SK-N-DZ (cell line): ENCODE measurements at regions not wholly inside any gene's neighbourhood (a gene's known extent, or its start where the extent isn't known, plus 50 kb on each side); places are given as distances from the start of the nearest gene placed in this dataset.

Source experiments
- DNase-seq: peaks from one replicate; pipeline ENCODE4 v3.0.0-alpha.2; 2015; ENCODE audit warnings: low spot score

DNA sequence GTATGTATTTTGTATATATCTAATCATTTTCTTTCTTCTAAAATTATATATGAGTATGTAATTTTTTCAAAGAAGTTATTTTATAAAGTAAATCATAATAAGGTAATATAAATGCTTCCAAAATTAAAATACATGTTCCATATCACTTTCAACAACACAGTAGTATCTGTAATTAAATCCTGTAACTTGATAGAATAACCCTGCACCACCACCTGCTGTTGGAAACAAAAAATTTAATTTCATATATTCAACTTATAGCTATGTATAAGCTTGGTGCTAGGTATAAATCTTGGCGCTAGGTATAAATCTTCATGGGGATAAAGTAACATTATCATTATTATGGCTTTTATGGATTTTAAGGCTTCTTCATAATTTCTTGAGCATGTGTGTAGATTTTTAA lies 149.7 kb upstream of the DCN start:
- DNase-seq: peak; percentile 34

DNA sequence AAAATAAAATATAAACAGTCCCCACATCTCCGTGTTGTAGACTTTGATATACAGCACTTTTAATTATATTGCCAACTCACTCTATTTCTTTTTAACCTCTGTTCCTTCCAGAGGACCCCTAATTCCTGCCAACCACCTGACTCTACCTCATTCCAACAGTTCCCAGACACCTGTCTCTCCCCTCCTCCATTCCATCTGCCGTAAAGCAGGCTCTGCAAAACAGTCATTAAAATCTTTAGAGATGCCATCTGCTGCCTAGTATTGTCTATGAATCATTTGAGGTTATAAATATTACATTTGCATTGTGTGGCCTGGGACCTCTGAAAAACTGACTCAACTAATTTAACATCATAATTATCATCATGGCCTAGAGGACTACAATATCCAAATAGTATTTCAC lies 148.8 kb upstream of the DCN start:
- DNase-seq: no peak

DNA sequence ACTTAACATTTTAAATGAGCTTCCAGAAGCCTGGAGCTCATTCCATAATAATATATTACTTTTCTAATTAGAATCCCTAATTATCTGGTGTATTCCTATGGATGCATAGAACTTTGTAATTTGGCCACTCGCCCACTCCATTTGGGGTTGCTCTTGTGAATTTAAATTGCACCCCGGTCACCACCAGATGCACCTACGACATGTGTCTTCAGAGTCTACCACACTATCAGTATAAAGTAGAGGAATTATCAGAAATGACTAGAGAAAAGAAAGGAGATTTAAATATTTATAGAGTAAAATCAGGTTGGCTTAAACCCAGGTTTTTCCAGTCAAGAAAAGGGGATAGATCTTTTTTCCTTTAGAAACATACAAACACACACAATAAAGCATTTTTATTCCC lies 145.8 kb upstream of the DCN start:
- no peak for DNase-seq

DNA sequence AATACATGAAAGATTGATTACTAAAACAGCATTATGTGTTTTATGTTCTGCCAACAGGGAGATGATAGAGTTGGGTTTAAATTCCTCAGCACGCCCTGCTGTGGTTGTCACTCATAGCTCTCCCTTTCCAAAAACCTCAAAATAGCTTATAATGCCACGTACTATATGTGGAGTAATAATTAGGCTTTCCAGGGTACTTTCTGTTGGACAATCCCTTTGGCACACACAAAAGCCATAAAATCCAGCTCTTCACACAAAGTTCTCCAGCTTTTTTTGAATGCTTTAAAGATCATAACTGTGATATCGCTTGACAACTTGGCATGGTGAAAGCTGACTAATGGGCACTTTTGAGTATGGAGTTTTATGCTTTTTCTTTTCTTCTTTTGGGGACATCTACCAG lies 145.3 kb upstream of the DCN start:
- no peak for DNase-seq

DNA sequence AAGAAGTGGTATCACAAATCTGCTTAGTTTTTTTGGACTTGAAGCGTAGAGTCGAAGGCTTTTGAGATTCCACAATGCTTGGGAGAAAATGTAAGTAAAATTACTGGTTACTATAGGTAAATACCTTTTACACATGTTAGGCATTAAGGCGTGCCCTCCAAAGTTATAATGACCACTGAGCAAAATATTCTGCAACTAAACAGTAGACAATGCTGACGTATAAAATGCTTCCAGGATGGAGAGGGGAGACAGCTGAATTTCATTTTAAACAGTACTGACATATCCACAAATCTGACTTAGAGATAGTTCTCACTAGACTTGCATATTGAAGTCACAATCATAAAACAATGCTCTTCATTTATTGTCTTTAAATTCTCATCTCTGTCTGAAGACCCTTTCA lies 144.5 kb upstream of the DCN start:
- DNase-seq: no peak

DNA sequence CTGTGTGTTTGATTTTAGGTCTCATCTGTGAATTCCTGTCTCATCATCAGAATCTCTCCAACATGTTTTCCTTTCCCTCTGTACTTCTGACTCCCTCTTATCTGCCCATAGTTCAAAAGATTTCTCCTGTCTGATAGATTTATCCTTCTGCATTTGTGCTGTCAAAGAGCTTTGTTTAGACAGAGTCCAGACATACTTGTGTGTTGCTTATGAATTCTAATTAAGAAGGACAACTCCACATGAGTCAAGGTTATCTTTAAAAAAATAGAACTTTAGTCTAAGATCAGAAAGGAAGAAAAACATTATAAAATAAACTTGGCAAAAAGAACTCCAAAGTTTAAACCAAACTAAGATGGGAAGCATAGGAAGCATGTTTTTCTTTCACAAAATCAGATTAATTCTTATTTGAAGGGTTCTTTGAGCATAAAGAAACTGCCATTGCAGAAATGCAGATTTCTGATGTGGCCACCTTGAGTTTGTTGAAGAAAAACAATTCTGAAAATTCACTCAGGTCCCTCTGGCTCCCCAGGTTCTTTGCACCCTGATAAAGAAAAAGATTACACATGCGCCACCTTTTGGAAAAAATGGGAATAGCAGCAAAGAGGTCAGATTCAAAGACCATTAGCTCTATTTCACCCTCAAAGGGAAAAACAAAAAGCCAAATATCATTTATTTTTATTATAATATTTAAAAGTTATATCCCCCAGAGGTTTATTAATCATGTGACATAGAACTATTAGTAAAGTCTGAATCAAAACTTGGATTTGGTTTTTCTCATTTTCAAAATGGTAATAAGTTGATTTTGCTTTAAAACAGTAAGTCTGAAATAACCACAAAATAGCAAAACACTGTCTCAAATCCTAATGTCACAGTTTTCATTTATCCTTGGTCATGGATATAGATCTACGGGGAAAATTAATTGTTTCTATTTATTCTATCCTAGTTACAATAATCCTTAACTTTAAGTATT lies 143.7 kb upstream of the DCN start:
- DNase-seq: peak; percentile 80

DNA sequence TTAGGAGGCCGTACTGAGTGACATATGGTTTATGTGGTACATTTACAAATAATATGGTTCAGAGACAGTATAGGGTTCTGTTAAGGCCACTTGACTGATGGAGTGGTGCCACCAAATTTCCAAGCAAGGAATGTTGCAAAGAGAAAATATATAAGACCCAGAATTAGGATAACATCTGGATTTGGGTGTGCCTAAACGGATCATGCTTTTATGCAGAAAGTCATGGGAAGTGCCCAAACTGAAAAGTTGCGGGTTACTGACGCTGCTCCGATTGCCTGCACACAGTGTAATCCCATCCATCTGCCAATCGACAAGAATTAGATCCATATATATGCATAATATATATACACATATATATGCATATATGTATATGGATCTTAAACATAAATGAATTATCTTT lies 138.4 kb upstream of the DCN start:
- DNase-seq: no peak

DNA sequence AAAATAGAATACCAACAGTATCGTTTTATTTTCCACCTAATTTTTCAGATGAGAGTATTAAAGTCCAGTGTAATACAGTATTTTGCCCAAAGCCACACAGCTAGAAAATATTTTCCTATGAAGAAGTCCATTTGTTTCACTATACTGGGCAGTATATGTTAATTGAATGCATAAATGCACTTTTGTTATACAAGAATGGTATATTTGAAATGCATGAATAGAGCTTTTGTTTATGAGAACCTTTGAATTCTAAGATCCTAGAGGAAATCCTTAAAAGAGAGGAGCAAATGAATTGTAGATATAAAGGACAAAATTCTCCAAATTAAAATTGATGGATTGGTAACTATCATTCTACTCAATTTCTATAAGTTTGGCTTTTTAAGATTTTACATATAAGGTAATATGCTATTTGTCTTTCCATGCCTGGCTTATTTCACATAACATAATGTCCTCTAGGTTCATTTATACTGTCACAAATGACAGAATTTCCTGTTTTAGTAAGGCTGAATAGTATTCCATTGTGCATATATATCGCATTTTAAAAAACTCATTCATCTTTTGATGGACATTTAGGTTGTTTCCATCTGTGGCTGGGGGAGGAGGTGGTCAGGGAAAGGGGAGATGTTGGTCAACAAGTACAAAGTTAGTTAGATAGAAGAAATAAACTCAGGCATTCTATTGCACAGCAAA lies 136.6 kb upstream of the DCN start:
- no peak for DNase-seq

DNA sequence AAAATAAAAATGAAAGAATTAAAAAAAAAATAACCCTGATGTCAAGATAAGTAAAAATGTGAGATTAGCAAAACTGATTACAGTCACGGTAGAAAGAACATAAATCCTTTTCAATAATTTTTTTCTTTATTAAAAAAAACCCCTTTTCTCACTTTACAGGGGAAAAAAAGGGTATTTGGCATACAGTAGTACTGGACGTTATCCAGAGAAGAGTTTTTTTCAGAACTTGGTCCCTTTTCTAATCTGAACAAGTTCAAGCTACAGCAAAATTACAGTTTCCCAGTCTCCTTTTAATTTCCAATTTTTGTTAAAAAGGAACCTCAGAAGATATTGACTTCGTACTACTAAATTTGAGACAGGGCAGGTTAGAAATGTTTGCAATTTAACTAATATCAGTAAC lies 134.7 kb upstream of the DCN start:
- no peak for DNase-seq

DNA sequence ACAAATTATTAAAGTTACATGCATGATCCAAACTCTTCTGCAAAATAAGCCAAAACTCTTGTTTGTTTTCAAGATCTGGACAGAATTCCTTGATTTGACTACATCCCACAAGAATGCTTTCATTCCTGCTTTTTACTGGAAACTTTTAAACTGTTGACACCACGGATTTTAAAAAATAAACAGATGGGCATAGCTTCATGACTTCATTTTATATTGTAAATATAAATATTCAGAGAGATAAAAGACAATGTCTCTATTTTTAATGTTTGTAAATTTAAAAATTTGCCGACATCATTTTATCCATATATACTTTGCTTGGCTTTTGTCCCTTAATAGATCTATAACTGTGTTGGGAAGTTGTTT lies 134.3 kb upstream of the DCN start:
- DNase-seq: no peak

DNA sequence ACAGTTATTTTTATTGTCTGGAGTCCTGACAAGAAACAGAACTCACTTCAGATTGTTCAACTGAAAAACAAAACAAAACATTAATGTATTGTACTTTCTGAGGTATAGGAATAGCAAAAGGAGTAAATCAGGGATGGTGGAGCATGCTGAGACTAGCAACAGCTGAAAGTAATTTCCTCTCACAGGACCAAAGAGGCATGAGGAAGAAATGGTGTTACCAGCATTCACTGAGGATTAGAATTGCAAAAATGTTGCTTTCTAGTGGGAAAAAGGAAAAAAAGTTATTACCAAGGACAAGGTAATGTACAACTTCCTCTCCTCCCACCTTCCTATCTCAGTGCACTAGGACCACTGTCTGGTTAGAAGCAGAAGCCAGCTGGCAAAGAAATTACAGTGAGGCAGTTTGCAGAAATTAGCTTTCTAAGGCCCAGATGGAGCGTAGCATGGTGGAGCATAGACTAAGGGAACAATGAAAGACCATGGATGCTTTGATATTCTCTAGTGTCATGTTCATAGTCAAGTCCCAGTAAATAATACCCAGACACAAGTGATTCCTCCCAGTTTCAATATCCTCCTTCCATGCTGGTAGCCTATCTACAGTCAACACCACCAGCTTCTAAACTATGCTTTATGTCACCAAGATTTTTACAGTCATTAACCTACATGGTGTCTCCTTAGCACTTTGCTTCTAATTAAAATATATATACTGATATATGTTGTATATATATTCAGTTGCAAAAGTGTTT lies 133.7 kb upstream of the DCN start:
- no peak for DNase-seq

DNA sequence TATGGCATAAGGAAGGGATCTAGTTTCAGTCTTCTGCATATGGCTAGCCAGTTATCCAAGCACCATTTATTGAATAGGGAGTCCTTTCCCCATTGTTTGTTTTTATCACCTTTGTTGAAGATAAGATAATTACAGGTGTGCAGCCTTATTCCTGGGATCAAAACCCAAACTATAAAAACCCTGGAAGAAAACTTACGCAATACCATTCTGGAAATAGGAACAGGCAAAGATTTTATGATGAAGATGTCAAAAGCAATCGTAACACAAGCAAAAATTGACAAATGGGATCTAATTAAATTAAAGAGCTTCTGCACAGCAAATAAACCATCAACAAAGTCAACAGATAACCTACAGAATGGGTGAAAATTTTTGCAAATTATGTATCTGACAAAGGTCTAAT lies 128.5 kb upstream of the DCN start:
- DNase-seq: no peak

DNA sequence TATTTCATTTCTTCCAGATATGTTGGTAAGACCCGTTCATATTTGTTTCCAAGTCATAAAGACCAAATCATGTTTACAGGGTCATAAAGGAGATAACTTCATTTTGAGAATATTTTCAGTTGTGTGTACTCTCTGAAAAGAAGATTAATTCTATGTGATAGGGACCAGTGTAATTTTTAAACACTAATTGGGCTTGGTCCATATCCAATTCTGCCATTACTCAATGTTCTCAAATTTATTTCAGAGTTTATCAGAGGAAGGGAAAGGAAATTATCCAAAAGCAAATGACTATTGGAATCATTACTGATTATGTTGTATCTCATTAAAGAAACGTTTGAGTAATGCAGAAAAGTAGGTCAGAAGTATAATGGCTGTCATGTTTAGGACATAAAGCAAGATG lies 126.8 kb upstream of the DCN start:
- DNase-seq: no peak

DNA sequence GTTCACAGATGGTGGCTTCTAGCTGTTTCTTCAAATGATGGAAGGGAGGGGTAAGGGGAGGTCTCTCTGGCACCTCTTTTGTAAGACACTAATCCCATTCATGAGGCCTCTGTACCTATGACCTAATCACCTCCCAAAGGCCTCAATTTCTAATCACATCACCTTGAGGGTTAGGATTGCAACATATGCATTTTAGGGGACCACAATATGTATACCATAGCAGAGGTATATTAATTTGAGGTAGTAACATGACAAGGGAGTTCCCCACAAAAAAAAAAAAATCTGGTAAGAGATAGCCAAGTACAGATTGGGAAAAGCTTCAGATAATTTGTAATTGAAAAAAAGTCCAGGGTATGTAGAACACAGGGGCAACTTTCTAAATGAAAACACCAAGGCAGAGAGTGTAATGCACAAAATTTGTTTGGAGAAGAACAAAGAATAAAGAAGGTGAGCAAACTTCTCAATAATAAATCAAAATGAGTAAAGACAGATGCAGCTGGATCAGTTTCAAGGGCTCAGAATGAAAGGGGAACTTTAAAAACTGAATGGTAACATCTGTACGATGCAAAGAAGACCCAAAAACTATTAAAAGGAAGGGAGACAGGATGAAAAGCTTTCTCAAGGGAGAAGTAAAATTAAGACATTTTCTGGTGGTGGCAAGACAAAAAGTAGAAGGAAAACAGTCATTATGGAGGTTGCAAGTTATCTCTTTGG lies 125.5 kb upstream of the DCN start:
- DNase-seq: no peak

DNA sequence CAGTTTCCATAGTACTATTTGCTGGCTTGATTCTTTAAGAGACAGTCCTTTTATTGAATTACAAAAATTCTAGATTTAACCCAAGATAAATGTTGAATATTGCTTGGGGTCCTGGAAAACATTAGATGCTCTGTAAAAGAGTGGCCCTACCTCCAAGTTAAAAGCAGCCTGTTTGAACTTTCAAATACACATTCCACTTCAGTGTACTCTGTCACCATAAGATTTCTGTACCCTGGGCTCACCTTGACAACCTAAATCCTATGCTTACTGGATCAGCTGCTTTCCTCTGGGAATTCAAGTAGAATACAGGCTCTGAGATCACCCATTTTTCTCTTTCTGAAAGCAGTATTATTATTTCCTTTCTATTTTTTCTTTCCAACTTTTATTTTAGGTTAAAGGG lies 107.7 kb upstream of the DCN start:
- DNase-seq: no peak

DNA sequence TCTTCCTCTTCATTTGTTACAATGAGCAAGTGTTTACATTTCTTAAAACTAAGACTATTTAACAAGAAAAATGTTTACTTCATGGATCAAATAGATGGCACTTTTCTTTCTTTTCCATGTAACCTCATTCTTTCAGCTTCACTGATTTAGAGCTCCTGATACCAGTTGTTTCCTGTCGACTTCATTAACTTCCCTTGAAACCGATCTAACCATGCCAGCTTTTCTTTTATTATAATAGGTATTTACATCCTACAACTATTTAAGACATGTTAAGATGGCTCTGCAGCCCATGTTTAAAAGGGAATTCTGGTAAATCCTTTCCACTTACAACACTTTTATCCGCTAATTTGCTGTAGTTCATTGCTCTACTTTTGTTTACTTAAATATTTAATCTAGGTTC lies 107.3 kb upstream of the DCN start:
- DNase-seq: no peak

DNA sequence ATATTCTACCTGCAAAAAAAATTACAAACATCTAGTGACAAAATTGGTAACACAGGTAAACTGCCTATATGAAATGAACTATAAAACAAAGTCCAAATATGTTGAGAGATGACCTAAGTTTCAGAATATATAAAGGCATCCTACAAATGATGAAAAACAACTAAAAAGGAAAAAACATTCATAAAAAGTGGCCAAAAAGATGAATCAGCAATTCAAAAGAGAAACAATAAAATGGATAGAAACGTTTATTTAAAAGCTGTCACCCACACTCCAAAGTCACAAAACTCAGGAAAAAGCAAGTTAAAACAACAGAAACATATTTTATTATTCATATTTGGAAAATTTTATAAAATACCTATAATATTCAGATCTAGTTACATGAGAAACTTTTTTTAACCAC lies 106.5 kb upstream of the DCN start:
- no peak for DNase-seq

DNA sequence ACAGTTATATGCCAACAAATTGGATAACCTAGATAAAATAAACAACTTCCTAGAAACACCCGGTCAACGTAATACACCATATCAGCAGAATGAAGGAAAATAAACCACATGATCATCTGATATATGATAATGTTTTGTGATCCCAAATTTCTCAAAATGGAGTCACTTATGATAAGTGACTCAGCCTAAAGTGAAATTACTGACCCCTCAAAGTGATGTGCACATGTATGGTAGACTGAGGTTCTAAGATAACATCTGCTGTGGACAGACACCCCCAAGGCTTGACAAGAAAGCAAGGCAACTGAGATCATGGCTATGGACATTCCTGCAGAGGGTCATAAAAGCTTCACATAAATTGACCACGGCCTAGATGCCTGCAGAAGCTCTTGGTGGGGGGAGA lies 105.1 kb upstream of the DCN start:
- no peak for DNase-seq

DNA sequence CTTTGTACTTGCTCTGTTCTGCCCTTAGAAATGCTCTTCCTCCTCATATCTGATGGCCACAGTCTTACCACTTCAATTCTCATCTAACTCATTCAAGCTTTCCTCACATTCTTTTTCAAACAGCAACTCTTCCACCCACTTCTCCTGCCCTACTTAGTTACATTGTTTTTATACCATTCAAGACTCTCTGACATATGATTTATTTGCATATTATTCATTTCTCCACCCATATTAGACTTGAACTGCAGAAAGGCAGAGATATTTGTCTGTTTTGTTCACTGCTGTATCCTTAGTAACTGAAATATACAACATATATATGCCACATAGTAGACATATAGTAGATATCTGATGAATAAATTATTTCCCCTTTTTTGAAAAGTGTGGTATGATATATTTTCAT lies 95.5 kb upstream of the DCN start:
- DNase-seq: no peak

DNA sequence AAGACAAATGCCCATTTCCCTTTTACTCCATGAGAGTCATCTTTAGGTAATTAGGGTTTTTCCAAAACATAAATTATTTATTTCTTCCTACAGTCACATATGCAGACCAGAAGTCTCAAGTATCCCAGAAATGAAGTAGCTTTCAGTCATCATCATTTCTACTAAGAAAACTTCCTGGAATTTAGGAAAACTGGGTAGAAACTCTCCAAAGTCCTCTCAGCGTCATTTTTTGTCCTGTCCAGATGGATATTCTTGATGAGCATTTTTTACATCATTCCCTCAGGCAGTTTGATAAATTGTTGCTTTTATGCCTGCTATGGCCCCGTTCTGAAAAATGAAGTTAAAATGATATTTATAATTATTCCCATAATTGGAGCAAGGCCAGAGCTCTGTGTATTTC lies 93.9 kb upstream of the DCN start:
- no peak for DNase-seq

DNA sequence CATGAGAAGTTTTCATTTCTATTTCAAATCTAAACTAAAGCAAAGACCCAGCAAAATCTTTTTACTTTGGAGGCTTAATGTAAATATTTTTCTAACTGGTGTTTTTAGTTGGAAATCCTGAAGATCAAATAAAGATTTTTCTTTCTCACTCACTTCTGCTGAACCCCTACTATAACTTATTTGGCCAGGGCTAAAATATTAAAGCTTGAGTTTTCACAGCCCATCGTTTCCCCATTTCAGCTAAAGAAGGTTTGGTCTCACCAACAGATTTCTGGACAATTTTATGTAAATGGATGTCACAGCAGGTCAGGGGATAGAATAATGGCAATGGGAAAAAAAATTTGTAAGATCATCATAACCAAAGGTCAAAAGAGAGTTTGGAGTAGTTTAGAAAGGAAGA lies 92.7 kb upstream of the DCN start:
- DNase-seq: no peak

DNA sequence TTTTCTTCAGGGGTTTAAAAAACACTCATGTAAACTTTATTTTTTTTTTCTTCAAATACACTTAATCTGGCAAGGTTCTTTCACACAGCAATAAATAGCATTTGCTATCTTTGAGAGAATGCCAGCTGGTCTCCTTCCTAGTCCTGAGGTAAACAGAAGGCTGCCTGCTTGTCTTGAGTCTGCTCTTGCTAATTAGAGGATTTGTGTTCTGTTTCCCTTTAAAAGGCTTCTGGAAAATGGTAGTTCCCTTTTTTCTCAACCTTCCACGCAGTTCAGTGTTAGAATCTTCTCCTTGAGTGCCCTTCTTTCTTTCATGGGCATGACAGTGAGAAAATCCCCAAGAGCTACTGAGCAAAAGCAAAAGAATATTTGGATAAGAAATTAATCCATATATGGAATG lies 92.3 kb upstream of the DCN start:
- DNase-seq: peak; percentile 32
